H9 (cell line): ENCODE measurements at regions not wholly inside any gene's neighbourhood (a gene's known extent, or its start where the extent isn't known, plus 50 kb on each side); places are given as distances from the start of the nearest gene placed in this dataset.

ENCODE experiments used
- DNase-seq: peaks from one replicate; pipeline ENCODE4 v3.0.0-alpha.2; 2017
- H2AFZ ChIP-seq: one replicate; pipeline ENCODE4 v1.6.1; 2013; ENCODE audit warnings: mild to moderate bottlenecking, low read length, control low read depth, moderate library complexity
- H2AK5ac ChIP-seq: 2 replicates; pipeline ENCODE4 v1.6.1; 2013; ENCODE audit warnings: low read length, control low read depth, mixed read lengths; ENCODE audit not compliant: insufficient read length
- H2BK120ac ChIP-seq: one replicate; pipeline ENCODE4 v1.6.1; 2013; ENCODE audit warnings: low read depth, mild to moderate bottlenecking, low read length, control low read depth, inconsistent platforms; ENCODE audit not compliant: poor library complexity, severe bottlenecking
- H2BK12ac ChIP-seq: 2 replicates; pipeline ENCODE4 v1.6.1; 2013; ENCODE audit warnings: low read length, control low read depth, mixed read lengths, low read depth; ENCODE audit not compliant: insufficient read length
- H2BK15ac ChIP-seq: 2 replicates; pipeline ENCODE4 v1.6.1; 2013; ENCODE audit warnings: low read depth, low read length, control low read depth
- H2BK20ac ChIP-seq: one replicate; pipeline ENCODE4 v1.6.1; 2013; ENCODE audit warnings: low read depth, mild to moderate bottlenecking, low read length, control low read depth, inconsistent platforms; ENCODE audit not compliant: poor library complexity, severe bottlenecking
- H2BK5ac ChIP-seq: 2 replicates; pipeline ENCODE4 v1.6.1; 2013; ENCODE audit warnings: low read length, control low read depth, mixed read lengths; ENCODE audit not compliant: insufficient read length
- H3K14ac ChIP-seq: 2 replicates; pipeline ENCODE4 v1.6.1; 2013; ENCODE audit warnings: low read length, control low read depth; ENCODE audit not compliant: insufficient read depth
- H3K18ac ChIP-seq: 2 replicates; pipeline ENCODE4 v1.6.1; 2013; ENCODE audit warnings: low read depth, mild to moderate bottlenecking, mixed read lengths, low read length, control low read depth; ENCODE audit not compliant: insufficient read length
- H3K23ac ChIP-seq: 2 replicates; pipeline ENCODE4 v1.6.1; 2013; ENCODE audit warnings: low read length, control low read depth, mixed read lengths, low read depth; ENCODE audit not compliant: insufficient read length
- H3K23me2 ChIP-seq: 2 replicates; pipeline ENCODE4 v1.6.1; 2013; ENCODE audit warnings: low read depth, mild to moderate bottlenecking, mixed read lengths, low read length, control low read depth; ENCODE audit not compliant: insufficient read length, poor library complexity, severe bottlenecking
- H3K27ac ChIP-seq: 2 replicates; pipeline ENCODE4 v1.5.1; 2013; ENCODE audit warnings: low read length, control low read depth, mixed read lengths, low read depth; ENCODE audit not compliant: insufficient read length
- H3K27me3 ChIP-seq: 2 replicates; pipeline ENCODE4 v1.6.1; 2013; ENCODE audit warnings: low read length, control low read depth, inconsistent platforms; ENCODE audit not compliant: insufficient read depth
- H3K4ac ChIP-seq: 2 replicates; pipeline ENCODE4 v1.6.1; 2013; ENCODE audit warnings: low read depth, mild to moderate bottlenecking, control low read depth, inconsistent platforms, low read length, moderate library complexity
- H3K4me1 ChIP-seq: 2 replicates; pipeline ENCODE4 v1.6.1; 2013; ENCODE audit warnings: low read length, control low read depth, inconsistent platforms; ENCODE audit not compliant: insufficient read depth
- H3K4me2 ChIP-seq: 2 replicates; pipeline ENCODE4 v1.6.1; 2013; ENCODE audit warnings: low read length, control low read depth, mixed read lengths; ENCODE audit not compliant: insufficient read length, insufficient read depth
- H3K56ac ChIP-seq: 2 replicates; pipeline ENCODE4 v1.6.1; 2013; ENCODE audit warnings: low read depth, mild to moderate bottlenecking, mixed read lengths, low read length, control low read depth; ENCODE audit not compliant: insufficient read length
- H3K79me1 ChIP-seq: 2 replicates; pipeline ENCODE4 v1.6.1; 2013; ENCODE audit warnings: low read depth, mild to moderate bottlenecking, moderate library complexity, low read length, control low read depth, inconsistent platforms; ENCODE audit not compliant: insufficient read depth, poor library complexity, severe bottlenecking
- H3K79me2 ChIP-seq: 2 replicates; pipeline ENCODE4 v1.6.1; 2013; ENCODE audit warnings: low read length, control low read depth, inconsistent platforms; ENCODE audit not compliant: insufficient read depth
- H3K9ac ChIP-seq: 2 replicates; pipeline ENCODE4 v1.6.1; 2013; ENCODE audit warnings: low read length, control low read depth, mixed read lengths; ENCODE audit not compliant: insufficient read length; ENCODE audit errors: extremely low read depth
- H3K9me3 ChIP-seq: one replicate; pipeline ENCODE4 v1.6.1; 2013; ENCODE audit warnings: low read depth, low read length, inconsistent platforms; ENCODE audit not compliant: control insufficient read depth
- H3T11ph ChIP-seq: one replicate; pipeline ENCODE4 v1.6.1; 2013; ENCODE audit warnings: mild to moderate bottlenecking, low read length, control low read depth, inconsistent platforms
- H4K20me1 ChIP-seq: one replicate; pipeline ENCODE4 v1.6.1; 2013; ENCODE audit not compliant: control insufficient read depth, insufficient read length, insufficient read depth
- H4K5ac ChIP-seq: 2 replicates; pipeline ENCODE4 v1.6.1; 2013; ENCODE audit warnings: low read depth, mild to moderate bottlenecking, mixed read lengths, low read length, control low read depth; ENCODE audit not compliant: insufficient read length
- H4K8ac ChIP-seq: replicated peaks from 2 replicates; pipeline ENCODE4 v1.6.1; 2013; ENCODE audit warnings: low read length, control low read depth, mixed read lengths, low read depth; ENCODE audit not compliant: insufficient read length
- H4K91ac ChIP-seq: 2 replicates; pipeline ENCODE4 v1.6.1; 2013; ENCODE audit warnings: low read depth, mild to moderate bottlenecking, moderate library complexity, mixed read lengths, low read length, control low read depth; ENCODE audit not compliant: insufficient read length
- H3K27ac Mint-ChIP-seq, 3 experiments: 2 replicates in 2 of 3; 3 replicates in 1 of 3; pipeline ENCODE4 v1.8.0; 2020 to 2021; ENCODE audit warnings: mixed read lengths in 3 of 3, mild to moderate bottlenecking in 1 of 3, moderate library complexity in 1 of 3
- H3K27me3 Mint-ChIP-seq: 2 replicates; pipeline ENCODE4 v1.8.0; 2021; ENCODE audit warnings: low read depth, mild to moderate bottlenecking, moderate library complexity, mixed read lengths
- H3K36me3 Mint-ChIP-seq, 3 experiments: 2 replicates in 2 of 3; 3 replicates in 1 of 3; pipeline ENCODE4 v1.8.0; 2020 to 2021; ENCODE audit warnings: low read depth in 3 of 3, mixed read lengths in 3 of 3; ENCODE audit not compliant: insufficient read depth in 1 of 3
- H3K4me1 Mint-ChIP-seq, 2 experiments: 2 replicates each; pipeline ENCODE4 v1.8.0; 2020; ENCODE audit warnings: mixed read lengths in 2 of 2
- H3K4me3 Mint-ChIP-seq, 2 experiments: 2 replicates in 1 of 2; 3 replicates in 1 of 2; pipeline ENCODE4 v1.8.0; 2020 to 2021; ENCODE audit warnings: mild to moderate bottlenecking in 2 of 2, mixed read lengths in 2 of 2, moderate library complexity in 1 of 2
- H3K9me3 Mint-ChIP-seq, 2 experiments: 2 replicates in 1 of 2; 3 replicates in 1 of 2; pipeline ENCODE4 v1.8.0; 2020; ENCODE audit warnings: mild to moderate bottlenecking in 2 of 2, mixed read lengths in 2 of 2, moderate library complexity in 1 of 2
- CTCF ChIP-seq: fragments of 200-600 bp; sonication (generic); conservative IDR thresholded peaks from 3 replicates; pipeline ENCODE4 v1.8.0; 2021; ENCODE audit warnings: antibody characterized with exemption, mild to moderate bottlenecking

GRCh38 chr4:81776794-81777193 is 305.1 kb upstream of the RASGEF1B start:
- Histone ChIP-seq H3K56ac (no peak overlapping the region), H4K8ac (no peak overlapping the region), H3K4ac (no peak overlapping the region), H2AK5ac (no peak overlapping the region), H2BK20ac (no peak overlapping the region), H2BK5ac (no peak overlapping the region), H3K23me2 (no peaks in the 10 kb centered on the region), H3K27me3 (no peaks in the 10 kb centered on the region), H3K79me2 (no peaks in the 10 kb centered on the region), H3K4me2 (no peak overlapping the region), H2AFZ (no peak overlapping the region), H4K5ac (no peak overlapping the region), H3K9me3 (no peaks in the 10 kb centered on the region), H3K4me1 (no peaks in the 10 kb centered on the region), H2BK15ac (no peak overlapping the region), H3K79me1 (no peaks in the 10 kb centered on the region), H4K20me1 (no peaks in the 10 kb centered on the region), H2BK120ac (no peak overlapping the region), H4K91ac (no peak overlapping the region), H3T11ph (no peak overlapping the region), H3K23ac (no peak overlapping the region), H3K14ac (no peak overlapping the region), H3K18ac (no peak overlapping the region), H3K9ac (no peak overlapping the region), H2BK12ac (no peak overlapping the region), H3K27ac (no peak overlapping the region)
- TF ChIP-seq CTCF: no peak
- H3K9me3 Mint-ChIP-seq: peaks cover 2 to 3% of the 10 kb centered on the region in 2 experiments; a peak in 2 of 5 replicates
- no peak overlapping the region for H3K27ac Mint-ChIP-seq
- H3K36me3 Mint-ChIP-seq: no peaks in the 10 kb centered on the region
- H3K4me1 Mint-ChIP-seq: no peaks in the 10 kb centered on the region
- H3K27me3 Mint-ChIP-seq: no peaks in the 10 kb centered on the region
- DNase-seq: no peak
- no peak overlapping the region for H3K4me3 Mint-ChIP-seq
